ENCODE measurements at regions not wholly inside any gene's neighbourhood (a gene's known extent, or its start where the extent isn't known, plus 50 kb on each side); places are given as distances from the start of the nearest gene placed in this dataset.

DNA sequence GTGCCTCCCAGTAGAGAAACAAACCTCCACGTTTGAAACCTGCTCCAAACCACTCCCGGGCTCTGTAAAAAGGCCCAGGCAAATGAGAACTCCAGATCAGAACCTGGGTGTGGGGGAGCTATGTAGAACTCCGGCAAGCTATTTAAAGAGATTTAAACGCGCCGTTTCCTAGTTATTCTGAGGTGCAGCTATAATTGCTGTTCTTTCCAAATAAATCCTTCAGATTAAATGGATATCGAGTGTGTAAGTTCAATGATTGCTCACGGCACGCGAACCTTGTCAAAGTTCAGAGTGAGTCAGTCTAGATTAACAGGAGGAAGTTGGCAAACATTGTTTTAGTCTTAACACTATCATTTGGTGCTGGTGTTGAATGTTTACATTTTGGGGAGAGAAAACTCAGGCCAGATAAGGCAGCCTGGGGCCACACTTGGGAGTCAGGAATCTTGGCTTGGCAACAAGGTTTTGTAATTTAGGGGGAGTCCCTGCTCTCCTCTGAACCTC, 92.9 kb upstream of the SALL1 start (continued):
- TF ChIP-seq, protein P1, sequence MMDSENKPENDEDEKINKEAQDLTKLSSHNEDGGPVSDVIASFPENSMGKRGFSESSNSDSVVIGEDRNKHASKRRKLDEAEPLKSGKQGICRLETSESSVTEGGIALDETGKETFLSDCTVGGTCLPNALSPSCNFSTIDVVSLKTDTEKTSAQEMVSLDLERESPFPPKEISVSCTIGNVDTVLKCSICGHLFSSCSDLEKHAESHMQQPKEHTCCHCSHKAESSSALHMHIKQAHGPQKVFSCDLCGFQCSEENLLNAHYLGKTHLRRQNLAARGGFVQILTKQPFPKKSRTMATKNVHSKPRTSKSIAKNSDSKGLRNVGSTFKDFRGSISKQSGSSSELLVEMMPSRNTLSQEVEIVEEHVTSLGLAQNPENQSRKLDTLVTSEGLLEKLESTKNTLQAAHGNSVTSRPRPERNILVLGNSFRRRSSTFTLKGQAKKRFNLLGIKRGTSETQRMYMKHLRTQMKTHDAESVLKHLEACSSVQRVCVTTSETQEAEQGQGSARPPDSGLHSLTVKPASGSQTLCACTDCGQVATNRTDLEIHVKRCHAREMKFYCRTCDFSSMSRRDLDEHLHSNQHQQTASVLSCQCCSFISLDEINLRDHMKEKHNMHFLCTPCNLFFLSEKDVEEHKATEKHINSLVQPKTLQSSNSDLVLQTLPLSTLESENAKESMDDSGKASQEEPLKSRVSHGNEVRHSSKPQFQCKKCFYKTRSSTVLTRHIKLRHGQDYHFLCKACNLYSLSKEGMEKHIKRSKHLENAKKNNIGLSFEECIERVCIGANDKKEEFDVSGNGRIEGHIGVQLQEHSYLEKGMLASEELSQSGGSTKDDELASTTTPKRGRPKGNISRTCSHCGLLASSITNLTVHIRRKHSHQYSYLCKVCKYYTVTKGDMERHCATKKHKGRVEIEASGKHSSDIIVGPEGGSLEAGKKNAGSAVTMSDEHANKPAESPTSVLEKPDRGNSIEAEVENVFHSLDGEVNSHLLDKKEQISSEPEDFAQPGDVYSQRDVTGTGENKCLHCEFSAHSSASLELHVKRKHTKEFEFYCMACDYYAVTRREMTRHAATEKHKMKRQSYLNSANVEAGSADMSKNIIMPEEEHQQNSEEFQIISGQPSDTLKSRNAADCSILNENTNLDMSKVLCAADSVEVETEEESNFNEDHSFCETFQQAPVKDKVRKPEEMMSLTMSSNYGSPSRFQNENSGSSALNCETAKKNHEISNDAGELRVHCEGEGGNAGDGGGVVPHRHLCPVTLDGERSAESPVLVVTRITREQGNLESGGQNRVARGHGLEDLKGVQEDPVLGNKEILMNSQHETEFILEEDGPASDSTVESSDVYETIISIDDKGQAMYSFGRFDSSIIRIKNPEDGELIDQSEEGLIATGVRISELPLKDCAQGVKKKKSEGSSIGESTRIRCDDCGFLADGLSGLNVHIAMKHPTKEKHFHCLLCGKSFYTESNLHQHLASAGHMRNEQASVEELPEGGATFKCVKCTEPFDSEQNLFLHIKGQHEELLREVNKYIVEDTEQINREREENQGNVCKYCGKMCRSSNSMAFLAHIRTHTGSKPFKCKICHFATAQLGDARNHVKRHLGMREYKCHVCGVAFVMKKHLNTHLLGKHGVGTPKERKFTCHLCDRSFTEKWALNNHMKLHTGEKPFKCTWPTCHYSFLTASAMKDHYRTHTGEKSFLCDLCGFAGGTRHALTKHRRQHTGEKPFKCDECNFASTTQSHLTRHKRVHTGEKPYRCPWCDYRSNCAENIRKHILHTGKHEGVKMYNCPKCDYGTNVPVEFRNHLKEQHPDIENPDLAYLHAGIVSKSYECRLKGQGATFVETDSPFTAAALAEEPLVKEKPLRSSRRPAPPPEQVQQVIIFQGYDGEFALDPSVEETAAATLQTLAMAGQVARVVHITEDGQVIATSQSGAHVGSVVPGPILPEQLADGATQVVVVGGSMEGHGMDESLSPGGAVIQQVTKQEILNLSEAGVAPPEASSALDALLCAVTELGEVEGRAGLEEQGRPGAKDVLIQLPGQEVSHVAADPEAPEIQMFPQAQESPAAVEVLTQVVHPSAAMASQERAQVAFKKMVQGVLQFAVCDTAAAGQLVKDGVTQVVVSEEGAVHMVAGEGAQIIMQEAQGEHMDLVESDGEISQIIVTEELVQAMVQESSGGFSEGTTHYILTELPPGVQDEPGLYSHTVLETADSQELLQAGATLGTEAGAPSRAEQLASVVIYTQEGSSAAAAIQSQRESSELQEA (CRISPR knock-in tag; IDR thresholded peaks at IDR 0.05; ENCODE audit: not compliant biosample characterization): peak; percentile 50
- no peak for TF ChIP-seq PLSCR1 (CRISPR knock-in tag; IDR thresholded peaks at IDR 0.05; ENCODE audit: borderline replicate concordance)
- no peak for TF ChIP-seq ZFP36 (IDR thresholded peaks at IDR 0.05; ENCODE audit: borderline replicate concordance, low read depth, low read length, partially characterized antibody)
- no peak for TF ChIP-seq ZBTB21 (CRISPR knock-in tag; IDR thresholded peaks at IDR 0.05)
- 0 out of 2 replicates have a peak, but pooled peaks have one; percentile 58 for TF ChIP-seq ZNF331 (CRISPR knock-in tag; IDR thresholded peaks at IDR 0.05)
- TF ChIP-seq HOMEZ (CRISPR knock-in tag; IDR thresholded peaks at IDR 0.05; ENCODE audit: low read depth): peak; percentile 68; the same call in 1 of the 2 replicates
- TF ChIP-seq RNF219 (CRISPR knock-in tag; IDR thresholded peaks at IDR 0.05): no peak
- TF ChIP-seq JUND (CRISPR knock-in tag; IDR thresholded peaks at IDR 0.05): peak; percentile 92
- no peak for TF ChIP-seq HNRNPK (IDR thresholded peaks at IDR 0.05; ENCODE audit: low read depth, low read length, poor library complexity, severe bottlenecking)
- TF ChIP-seq TRIM22 (IDR thresholded peaks at IDR 0.05): no peak
- TF ChIP-seq, protein P2, sequence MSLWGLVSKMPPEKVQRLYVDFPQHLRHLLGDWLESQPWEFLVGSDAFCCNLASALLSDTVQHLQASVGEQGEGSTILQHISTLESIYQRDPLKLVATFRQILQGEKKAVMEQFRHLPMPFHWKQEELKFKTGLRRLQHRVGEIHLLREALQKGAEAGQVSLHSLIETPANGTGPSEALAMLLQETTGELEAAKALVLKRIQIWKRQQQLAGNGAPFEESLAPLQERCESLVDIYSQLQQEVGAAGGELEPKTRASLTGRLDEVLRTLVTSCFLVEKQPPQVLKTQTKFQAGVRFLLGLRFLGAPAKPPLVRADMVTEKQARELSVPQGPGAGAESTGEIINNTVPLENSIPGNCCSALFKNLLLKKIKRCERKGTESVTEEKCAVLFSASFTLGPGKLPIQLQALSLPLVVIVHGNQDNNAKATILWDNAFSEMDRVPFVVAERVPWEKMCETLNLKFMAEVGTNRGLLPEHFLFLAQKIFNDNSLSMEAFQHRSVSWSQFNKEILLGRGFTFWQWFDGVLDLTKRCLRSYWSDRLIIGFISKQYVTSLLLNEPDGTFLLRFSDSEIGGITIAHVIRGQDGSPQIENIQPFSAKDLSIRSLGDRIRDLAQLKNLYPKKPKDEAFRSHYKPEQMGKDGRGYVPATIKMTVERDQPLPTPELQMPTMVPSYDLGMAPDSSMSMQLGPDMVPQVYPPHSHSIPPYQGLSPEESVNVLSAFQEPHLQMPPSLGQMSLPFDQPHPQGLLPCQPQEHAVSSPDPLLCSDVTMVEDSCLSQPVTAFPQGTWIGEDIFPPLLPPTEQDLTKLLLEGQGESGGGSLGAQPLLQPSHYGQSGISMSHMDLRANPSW (CRISPR knock-in tag; IDR thresholded peaks at IDR 0.05; ENCODE audit: borderline replicate concordance): no peak
